MV-4-11 (cell line): ENCODE measurements at regions not wholly inside any gene's neighbourhood (a gene's known extent, or its start where the extent isn't known, plus 50 kb on each side); places are given as distances from the start of the nearest gene placed in this dataset.

Experiments used
- DNase-seq: peaks from one replicate; lab custom pipeline; 2025; lab: John Stamatoyannopoulos, UW

DNA sequence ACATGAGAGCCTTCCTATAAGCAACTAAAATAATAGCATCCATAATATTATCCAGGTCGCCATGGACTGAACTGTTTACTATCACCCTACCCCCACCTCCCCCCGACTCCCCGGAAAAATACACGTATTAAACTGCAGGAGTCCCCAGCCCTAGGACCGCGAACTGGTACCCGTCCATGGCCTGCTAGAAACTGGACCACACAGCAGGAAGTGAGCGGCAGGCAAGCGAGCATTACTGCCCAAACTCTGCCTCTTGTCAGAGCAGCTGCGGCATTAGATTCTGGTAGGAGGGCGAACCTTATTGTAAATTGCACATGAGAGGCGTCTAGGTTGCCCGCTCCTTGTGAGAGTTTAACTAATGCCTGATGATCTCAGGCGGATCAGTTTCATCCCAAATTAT, 405.8 kb upstream of the ADGRL3 start:
- DNase-seq, result no peak

DNA sequence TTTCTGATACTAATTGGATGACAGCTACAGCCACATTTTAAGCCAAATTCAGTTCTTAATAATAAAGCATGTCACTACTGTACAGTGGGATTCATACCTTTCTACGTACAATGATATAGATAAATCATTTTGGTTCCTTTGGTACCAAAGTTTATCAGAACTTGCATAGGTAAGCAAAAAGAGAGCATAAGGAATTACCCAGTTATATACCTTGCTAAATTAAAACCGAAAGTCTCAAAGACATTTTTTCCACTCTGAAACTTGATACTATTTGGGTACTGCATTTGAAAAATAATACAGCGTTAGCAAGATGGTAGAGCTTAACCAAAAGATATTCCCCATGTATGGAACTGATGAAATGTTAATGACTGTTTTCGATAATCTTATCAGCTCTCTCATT, 400.9 kb upstream of the ADGRL3 start:
- no peak for DNase-seq

DNA sequence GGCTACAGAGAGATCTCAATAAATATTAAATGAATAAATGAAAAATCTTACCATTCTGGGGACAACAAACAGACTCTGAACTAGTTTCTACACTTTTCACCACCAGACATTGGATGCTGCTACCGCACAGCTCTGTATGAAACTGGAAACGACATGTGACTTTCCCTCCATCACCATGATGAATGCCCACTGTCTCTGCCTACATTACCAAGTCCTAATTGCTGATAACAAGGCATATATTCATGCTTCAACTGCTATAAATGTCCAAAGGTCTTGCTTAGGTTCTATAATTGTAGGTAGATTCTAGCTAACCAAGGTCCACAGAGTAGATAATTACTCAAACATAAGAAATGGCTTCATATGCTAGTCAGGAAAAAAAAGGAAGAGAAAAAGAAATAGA, 399.4 kb upstream of the ADGRL3 start:
- no peak for DNase-seq

DNA sequence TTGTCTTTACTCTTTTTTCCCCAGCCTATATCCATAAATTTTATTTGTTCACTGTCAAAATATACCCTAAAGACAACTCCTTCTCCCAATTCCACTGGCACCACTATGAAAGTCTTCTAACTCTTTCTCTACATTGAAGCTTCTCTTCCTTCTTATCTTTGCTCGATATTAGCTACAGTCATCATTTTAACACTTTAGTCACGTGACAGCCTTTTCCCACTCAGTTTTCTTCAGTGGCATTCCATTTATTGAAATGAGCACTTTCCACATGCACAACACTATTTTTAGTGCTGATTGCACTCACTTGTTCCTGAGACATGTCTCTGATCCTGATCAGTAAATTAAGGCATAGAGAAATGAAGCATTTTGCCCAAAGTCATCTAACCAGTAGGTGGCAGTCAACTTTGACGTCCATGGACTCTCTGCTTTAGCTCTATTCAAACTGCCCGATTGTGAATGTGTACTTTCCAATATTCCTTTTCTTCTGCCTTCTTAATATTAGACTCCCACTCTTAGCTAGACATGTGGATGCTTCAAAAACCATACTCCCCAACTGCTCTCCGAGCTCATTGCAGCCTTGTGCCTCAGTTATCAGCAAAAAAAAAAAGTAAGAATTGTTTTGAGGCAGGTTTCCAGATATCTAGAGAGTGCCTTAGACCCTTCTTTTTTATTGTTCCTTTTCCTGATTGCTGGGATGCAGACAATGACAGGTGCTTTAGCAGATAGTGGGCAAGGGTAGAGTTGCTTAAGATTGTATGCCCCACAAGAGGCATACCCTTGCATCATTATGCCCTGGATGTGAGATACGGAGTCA, 394.4 kb upstream of the ADGRL3 start:
- DNase-seq, result peak; percentile 23

GRCh38 chr4:60808726-60809485, 391.2 kb upstream of the ADGRL3 start:
- no peak for DNase-seq

DNA sequence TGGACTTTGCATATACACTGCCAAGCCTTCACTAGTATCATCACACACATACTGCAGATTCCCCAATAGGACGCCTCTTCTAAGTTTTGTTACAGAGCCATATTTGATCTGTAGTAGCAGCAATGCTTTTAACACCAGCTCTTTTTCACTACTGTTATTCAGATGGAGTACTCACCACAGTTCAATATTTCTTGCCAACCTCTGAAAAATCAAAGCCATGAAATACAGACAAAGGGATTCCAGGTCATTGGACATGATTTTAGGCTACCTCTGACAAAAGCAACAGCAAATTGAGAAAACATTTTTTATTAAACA, 390.7 kb upstream of the ADGRL3 start:
- no peak for DNase-seq

DNA sequence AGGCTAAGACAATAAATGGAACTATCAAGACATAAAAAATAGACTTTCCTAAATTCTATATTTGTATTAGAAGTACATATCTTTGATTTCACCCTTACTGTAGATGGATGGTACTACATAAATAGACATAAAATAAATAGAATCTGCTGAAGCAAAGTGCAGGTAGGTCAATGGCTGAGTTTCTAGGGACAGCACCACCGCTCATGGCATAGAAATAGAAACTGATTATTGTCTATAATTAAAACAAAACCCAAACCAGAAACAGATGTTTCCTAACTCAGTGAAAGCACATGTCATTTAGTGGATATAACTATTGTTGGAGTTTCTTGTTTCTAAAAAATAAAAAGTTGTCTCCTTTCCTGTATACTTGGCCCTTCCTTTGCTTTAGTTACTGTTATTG, 387.3 kb upstream of the ADGRL3 start:
- DNase-seq, result no peak

- DNase-seq, result no peak
These were observed 385.6 kb upstream of the ADGRL3 start for GRCh38 chr4:60814549-60814948.

DNA sequence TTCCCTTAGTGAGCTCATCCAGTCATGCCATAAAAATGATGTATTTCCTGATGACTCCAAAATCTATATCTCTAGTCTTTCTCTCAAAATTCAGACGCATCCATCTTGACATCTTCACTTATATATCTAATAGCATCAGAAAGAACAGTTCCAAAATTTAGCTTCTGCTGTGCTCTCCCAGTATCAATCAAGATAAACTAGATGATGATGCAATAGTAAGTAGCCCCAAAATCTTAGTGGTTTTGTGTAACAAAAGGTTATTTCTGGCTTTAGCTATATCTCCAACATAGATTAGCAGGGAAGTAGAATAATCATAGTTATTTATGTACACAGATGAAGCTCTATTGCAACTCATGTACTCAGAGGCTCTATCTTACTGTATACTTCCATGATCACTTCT, 382.5 kb upstream of the ADGRL3 start:
- DNase-seq, result no peak

- DNase-seq, result no peak
These were observed 377.1 kb upstream of the ADGRL3 start for GRCh38 chr4:60822986-60823385.

GRCh38 chr4:60840020-60840419, 360.1 kb upstream of the ADGRL3 start:
- no peak for DNase-seq

DNA sequence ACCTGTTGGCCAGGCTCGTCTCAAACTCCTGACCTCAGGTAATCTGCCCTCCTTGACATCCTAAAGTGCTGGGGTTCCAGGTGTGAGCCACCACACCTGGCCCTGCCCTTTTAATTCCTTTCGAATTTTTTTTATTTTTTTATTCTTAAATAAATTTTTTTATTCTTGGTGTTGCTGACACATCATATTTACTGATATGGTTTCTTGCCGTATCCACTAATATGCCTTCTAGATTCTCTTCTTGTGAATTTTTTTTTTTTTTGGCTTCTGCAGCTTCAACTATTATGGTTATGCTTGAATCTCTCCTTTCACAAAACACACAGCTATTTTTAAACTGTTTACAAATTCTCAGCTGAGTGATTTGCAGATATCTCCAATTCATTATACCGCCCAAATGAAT, 353.4 kb upstream of the ADGRL3 start:
- no peak for DNase-seq

DNA sequence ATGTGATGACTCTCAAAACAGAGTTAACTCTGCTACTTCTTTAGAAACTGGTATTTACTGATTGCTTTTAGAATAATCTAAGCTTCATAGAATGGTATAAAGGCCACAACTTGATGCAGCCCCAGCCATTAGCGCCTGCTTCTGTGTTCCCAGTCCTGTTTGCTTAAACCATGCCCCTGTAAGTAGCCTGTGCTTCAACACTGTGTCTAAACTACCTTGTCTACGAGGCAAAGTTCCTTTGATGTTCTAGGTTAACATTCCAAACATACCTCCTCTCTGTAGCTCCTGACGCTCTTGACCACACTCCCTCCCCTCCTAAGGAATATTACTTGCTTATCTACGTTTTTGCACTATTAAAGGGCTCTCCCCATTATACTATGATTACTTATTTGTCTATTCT, 352.5 kb upstream of the ADGRL3 start:
- no peak for DNase-seq

DNA sequence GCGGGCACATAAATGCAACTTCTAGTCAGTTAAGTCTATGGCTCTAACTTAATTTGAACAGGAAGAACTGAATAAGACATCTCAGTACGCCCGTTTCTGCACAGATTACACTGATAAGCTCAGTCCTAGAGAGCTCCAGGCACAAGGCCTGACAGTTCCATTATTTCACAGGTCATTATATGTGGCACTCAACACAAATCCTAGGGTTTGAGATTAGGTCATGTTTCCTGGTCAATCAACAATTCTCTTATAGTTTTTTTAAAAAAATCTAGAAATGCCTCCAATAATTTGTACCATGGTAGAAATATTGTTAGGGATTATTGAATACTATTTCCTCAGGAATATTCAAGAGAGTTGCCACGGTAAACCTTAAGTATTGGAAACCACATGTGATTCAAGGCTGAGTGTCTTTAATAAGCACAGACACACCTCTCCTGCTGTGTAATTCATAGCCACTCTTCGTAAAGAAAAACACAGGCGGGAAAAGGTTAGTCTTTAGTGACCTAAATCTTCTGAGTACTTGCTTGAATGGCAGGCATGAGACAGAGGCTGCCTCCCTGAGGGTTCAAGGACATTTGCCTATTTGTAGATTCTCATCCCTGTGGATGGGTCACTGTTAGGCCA, 342.9 kb upstream of the ADGRL3 start:
- no peak for DNase-seq

DNA sequence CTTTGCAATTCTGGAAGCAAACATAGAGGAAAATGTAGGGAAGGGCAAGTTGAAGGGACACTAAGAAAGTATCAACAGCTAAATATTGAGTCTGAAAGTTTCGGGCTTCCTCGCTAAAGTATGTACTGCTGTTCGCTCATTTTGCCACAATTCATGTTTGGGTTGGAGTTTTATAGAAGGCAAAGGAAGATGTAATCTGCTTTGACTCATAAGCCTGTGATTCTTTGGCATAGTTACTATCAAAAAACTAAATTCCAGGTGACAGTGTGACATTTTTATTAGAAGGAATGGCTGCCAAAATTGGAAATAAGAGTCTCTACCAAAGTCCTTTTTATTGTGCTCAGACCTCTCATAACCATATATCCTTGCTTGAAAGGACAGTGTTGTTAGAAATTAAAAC, 336.7 kb upstream of the ADGRL3 start:
- DNase-seq, result no peak

- DNase-seq, result no peak
These were observed 334.9 kb upstream of the ADGRL3 start for GRCh38 chr4:60865273-60865672.

- DNase-seq, result no peak
These were observed 331.7 kb upstream of the ADGRL3 start for GRCh38 chr4:60868232-60868960.

- no peak for DNase-seq
These were observed 320.9 kb upstream of the ADGRL3 start for GRCh38 chr4:60879135-60879701.

DNA sequence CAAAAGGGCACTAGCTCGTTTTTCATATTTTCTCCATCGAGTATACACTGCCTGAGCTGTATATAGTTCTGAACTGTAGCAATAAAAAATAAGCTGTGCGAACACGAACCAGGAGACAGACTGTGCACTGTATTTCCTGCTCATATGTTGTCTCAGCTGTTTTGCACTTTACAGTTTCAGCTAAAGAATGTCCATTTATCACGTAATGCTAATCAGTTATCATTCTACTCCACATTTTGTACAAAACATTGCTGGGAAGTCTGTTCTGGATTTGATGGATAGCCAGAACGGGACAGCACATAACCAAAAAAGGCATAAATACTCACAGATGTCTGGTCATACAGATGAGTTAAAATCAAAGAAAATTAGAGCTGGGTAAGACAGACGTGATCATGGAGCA, 315.5 kb upstream of the ADGRL3 start:
- no peak for DNase-seq

DNA sequence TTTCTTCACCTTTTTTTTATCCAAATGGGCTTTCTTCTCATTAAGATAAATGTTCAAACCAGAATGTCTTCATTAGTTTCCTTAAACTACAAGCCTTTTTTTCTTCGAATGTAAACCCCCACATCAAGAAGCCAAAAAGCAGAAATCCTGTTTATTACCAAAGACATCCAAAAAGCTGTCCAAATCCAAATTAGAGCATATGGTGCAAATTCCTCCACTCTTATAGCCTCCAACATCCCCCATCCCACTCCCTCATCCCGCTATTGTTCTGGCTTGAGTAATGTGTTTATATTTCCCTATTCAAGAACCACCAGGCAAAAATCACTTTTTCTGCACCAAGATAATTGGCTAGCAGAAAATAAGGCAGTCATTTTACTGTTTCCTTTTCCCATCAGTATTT, 315.1 kb upstream of the ADGRL3 start:
- DNase-seq, result no peak

DNA sequence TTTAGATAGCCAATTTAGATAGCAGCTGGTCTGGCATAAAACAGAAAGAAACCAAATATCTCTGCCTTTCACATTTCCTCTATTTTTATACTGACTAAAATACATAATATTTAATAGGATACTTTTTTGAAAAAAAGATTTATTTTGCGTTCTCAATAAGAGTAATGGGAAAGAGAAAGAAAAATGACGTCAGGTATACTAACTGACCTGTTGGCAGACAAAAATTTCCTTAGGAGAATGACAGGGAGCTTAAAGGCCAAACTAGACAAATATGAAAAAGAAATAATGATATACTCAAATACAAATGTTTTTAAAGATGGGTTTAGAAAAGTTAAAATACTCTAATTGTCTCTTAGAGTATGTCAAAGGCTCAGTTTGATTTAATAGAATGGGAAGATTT, 309.4 kb upstream of the ADGRL3 start:
- DNase-seq, result no peak

DNA sequence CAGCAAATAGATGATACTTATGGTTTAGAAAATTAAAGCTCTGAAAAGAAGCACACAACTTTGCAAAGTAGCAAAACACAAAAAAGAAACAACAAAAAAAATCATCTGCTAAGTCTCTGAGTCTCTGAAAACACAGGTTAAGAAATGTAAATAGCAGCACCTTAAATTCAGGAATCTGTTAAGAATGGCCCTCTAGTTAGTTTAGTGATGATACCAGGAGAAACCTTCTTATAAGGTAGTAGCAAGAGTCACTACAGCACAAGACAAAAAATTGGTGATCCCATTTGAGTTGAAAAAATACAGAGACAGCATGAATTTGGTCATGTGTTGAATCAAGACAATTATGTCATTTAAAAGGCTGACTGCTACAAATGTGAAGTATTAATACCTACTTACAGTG, 308.2 kb upstream of the ADGRL3 start:
- DNase-seq, result no peak
